ENCODE measurements at regions not wholly inside any gene's neighbourhood (a gene's known extent, or its start where the extent isn't known, plus 50 kb on each side); places are given as distances from the start of the nearest gene placed in this dataset.

- Histone ChIP-seq H3K4me1 (no peaks in the 10 kb centered on the region), H3K9me3 (no peaks in the 10 kb centered on the region), H3K27me3 (replicated peaks; ENCODE audit: control insufficient read depth, insufficient read depth, low read length) (no peaks in the 10 kb centered on the region), H3K36me3 (ENCODE audit: control insufficient read depth, insufficient read depth, low read length) (no peaks in the 10 kb centered on the region), H3K4me3 (ENCODE audit: low read depth, low read length) (no peak overlapping the region)
- DNase-seq, result no peak
- H3K9me3 Mint-ChIP-seq (ENCODE audit: unreplicated experiment), result no peaks in the 10 kb centered on the region
- H3K36me3 Mint-ChIP-seq (ENCODE audit: insufficient read depth, unreplicated experiment), result no peaks in the 10 kb centered on the region
- no peak overlapping the region for H3K4me3 Mint-ChIP-seq (ENCODE audit: unreplicated experiment)
- no TSS peak for BruUV-seq (replicated peaks)
- H3K27me3 Mint-ChIP-seq (ENCODE audit: insufficient read depth, unreplicated experiment), result no peaks in the 10 kb centered on the region
- H3K27ac Mint-ChIP-seq (ENCODE audit: unreplicated experiment), result no peak overlapping the region
- ChIA-PET POLR2A (no interaction called here), CTCF (no interaction called here)
- peaks cover 6% of the 10 kb centered on the region for H3K4me1 Mint-ChIP-seq (ENCODE audit: low read depth, unreplicated experiment)
- intact Hi-C loops (cut with micrococcal nuclease; ENCODE audit: unreplicated experiment), result no loop called here
- TF ChIP-seq, protein P1, sequence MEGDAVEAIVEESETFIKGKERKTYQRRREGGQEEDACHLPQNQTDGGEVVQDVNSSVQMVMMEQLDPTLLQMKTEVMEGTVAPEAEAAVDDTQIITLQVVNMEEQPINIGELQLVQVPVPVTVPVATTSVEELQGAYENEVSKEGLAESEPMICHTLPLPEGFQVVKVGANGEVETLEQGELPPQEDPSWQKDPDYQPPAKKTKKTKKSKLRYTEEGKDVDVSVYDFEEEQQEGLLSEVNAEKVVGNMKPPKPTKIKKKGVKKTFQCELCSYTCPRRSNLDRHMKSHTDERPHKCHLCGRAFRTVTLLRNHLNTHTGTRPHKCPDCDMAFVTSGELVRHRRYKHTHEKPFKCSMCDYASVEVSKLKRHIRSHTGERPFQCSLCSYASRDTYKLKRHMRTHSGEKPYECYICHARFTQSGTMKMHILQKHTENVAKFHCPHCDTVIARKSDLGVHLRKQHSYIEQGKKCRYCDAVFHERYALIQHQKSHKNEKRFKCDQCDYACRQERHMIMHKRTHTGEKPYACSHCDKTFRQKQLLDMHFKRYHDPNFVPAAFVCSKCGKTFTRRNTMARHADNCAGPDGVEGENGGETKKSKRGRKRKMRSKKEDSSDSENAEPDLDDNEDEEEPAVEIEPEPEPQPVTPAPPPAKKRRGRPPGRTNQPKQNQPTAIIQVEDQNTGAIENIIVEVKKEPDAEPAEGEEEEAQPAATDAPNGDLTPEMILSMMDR (IDR thresholded peaks at IDR 0.05; ENCODE audit: insufficient read depth in 1 of 2, low read depth in 1 of 2, low read length in 1 of 2, severe bottlenecking in 1 of 2, unreplicated experiment in 1 of 2), result no peak
Measured at GRCh38 chr9:1253064-1253979, 203.2 kb downstream of the DMRT2 start.

GRCh38 chr9:1254071-1254470, 203.9 kb downstream of the DMRT2 start:
- CTCF ChIA-PET, result no interaction called here
- BruUV-seq (replicated peaks), result no TSS peak

GRCh38 chr9:1256178-1256577, 206.0 kb downstream of the DMRT2 start:
- CTCF ChIA-PET, result no interaction called here
- H3K36me3 Mint-ChIP-seq (ENCODE audit: insufficient read depth, unreplicated experiment), result no peaks in the 10 kb centered on the region
- intact Hi-C loops (cut with micrococcal nuclease; ENCODE audit: unreplicated experiment), result no loop called here
- H3K27me3 Mint-ChIP-seq (ENCODE audit: insufficient read depth, unreplicated experiment), result no peaks in the 10 kb centered on the region
- POLR2A ChIA-PET, result no interaction called here
- no peaks in the 10 kb centered on the region for H3K36me3 ChIP-seq (ENCODE audit: control insufficient read depth, insufficient read depth, low read length)
- H3K27me3 ChIP-seq (replicated peaks; ENCODE audit: control insufficient read depth, insufficient read depth, low read length), result no peaks in the 10 kb centered on the region
- H3K27ac Mint-ChIP-seq (ENCODE audit: unreplicated experiment), result no peak overlapping the region
- H3K9me3 ChIP-seq, result no peaks in the 10 kb centered on the region
- H3K4me3 ChIP-seq (ENCODE audit: low read depth, low read length), result no peak overlapping the region
- no peak overlapping the region for H3K4me3 Mint-ChIP-seq (ENCODE audit: unreplicated experiment)
- no peak for DNase-seq
- TF ChIP-seq, protein P1 (IDR thresholded peaks at IDR 0.05; ENCODE audit: insufficient read depth in 1 of 2, low read depth in 1 of 2, low read length in 1 of 2, severe bottlenecking in 1 of 2, unreplicated experiment in 1 of 2), result no peak
- no peaks in the 10 kb centered on the region for H3K9me3 Mint-ChIP-seq (ENCODE audit: unreplicated experiment)
- no TSS peak for BruUV-seq (replicated peaks)
- H3K4me1 ChIP-seq, result no peaks in the 10 kb centered on the region
- H3K4me1 Mint-ChIP-seq (ENCODE audit: low read depth, unreplicated experiment), result peaks cover 6% of the 10 kb centered on the region

More at GRCh38 chr9:1254071-1254470, 203.9 kb downstream of the DMRT2 start:
- Histone ChIP-seq H3K36me3 (ENCODE audit: control insufficient read depth, insufficient read depth, low read length) (no peaks in the 10 kb centered on the region), H3K27me3 (replicated peaks; ENCODE audit: control insufficient read depth, insufficient read depth, low read length) (no peaks in the 10 kb centered on the region), H3K9me3 (no peaks in the 10 kb centered on the region), H3K4me1 (no peaks in the 10 kb centered on the region), H3K4me3 (ENCODE audit: low read depth, low read length) (no peak overlapping the region)
- POLR2A ChIA-PET, result no interaction called here
- H3K4me1 Mint-ChIP-seq (ENCODE audit: low read depth, unreplicated experiment), result peaks cover 6% of the 10 kb centered on the region
- intact Hi-C loops (cut with micrococcal nuclease; ENCODE audit: unreplicated experiment), result no loop called here
- no peaks in the 10 kb centered on the region for H3K27me3 Mint-ChIP-seq (ENCODE audit: insufficient read depth, unreplicated experiment)
- H3K36me3 Mint-ChIP-seq (ENCODE audit: insufficient read depth, unreplicated experiment), result no peaks in the 10 kb centered on the region
- TF ChIP-seq, protein P1 (IDR thresholded peaks at IDR 0.05; ENCODE audit: insufficient read depth in 1 of 2, low read depth in 1 of 2, low read length in 1 of 2, severe bottlenecking in 1 of 2, unreplicated experiment in 1 of 2), result no peak
- H3K9me3 Mint-ChIP-seq (ENCODE audit: unreplicated experiment), result no peaks in the 10 kb centered on the region
- no peak for DNase-seq
- no peak overlapping the region for H3K27ac Mint-ChIP-seq (ENCODE audit: unreplicated experiment)
- H3K4me3 Mint-ChIP-seq (ENCODE audit: unreplicated experiment), result no peak overlapping the region

Data from Caco-2 (cell line).